OCI-LY1 (cell line): ENCODE measurements at regions not wholly inside any gene's neighbourhood (a gene's known extent, or its start where the extent isn't known, plus 50 kb on each side); places are given as distances from the start of the nearest gene placed in this dataset.

ENCODE experiments used
- H2AFZ ChIP-seq: fragments of 200-600 bp; sonication (generic), shearing (Covaris generic); 2 replicates; pipeline ENCODE4 v1.6.0; 2014; ENCODE audit warnings: antibody characterized with exemption, mild to moderate bottlenecking, low read length
- H3F3A ChIP-seq: fragments of 200-600 bp; sonication (generic), shearing (Covaris generic); 2 replicates; pipeline ENCODE4 v1.6.0; 2014; ENCODE audit warnings: mild to moderate bottlenecking, antibody characterized with exemption, low read length, moderate library complexity; ENCODE audit not compliant: insufficient read depth
- H3K27ac ChIP-seq: fragments of 200-600 bp; sonication (generic); 2 replicates; pipeline ENCODE4 v1.5.1; 2014; ENCODE audit warnings: low read length, mixed run types, mild to moderate bottlenecking, low read depth; ENCODE audit not compliant: poor library complexity, severe bottlenecking
- H3K27me3 ChIP-seq: fragments of 200-600 bp; sonication (generic); 2 replicates; pipeline ENCODE4 v1.6.0; 2014; ENCODE audit warnings: antibody characterized with exemption, mild to moderate bottlenecking, low read length, moderate library complexity; ENCODE audit not compliant: insufficient read depth
- H3K36me3 ChIP-seq: fragments of 200-600 bp; sonication (generic); 2 replicates; pipeline ENCODE4 v1.6.1; 2014; ENCODE audit warnings: mild to moderate bottlenecking, antibody characterized with exemption, low read length, moderate library complexity, mixed read lengths; ENCODE audit not compliant: insufficient read depth
- H3K4me1 ChIP-seq: fragments of 200-600 bp; sonication (generic); 2 replicates; pipeline ENCODE4 v1.5.1; 2014; ENCODE audit warnings: mild to moderate bottlenecking, low read length, moderate library complexity; ENCODE audit not compliant: insufficient read depth, severe bottlenecking
- H3K4me2 ChIP-seq: fragments of 200-600 bp; sonication (generic), shearing (Covaris generic); 2 replicates; pipeline ENCODE4 v1.6.1; 2014; ENCODE audit warnings: low read length
- H3K4me3 ChIP-seq: fragments of 200-600 bp; sonication (generic); 2 replicates; pipeline ENCODE4 v1.5.1; 2014; ENCODE audit warnings: low read length, low read depth, mild to moderate bottlenecking, mixed read lengths; ENCODE audit not compliant: poor library complexity, severe bottlenecking
- H3K79me2 ChIP-seq: fragments of 200-600 bp; shearing (Covaris generic); 2 replicates; pipeline ENCODE4 v1.6.1; 2016; ENCODE audit warnings: mixed run types, low read length, mixed read lengths; ENCODE audit not compliant: insufficient read depth
- H3K9ac ChIP-seq: fragments of 200-600 bp; sonication (generic), shearing (Covaris generic); 2 replicates; pipeline ENCODE4 v1.6.1; 2014; ENCODE audit warnings: mild to moderate bottlenecking, low read length, mixed read lengths
- H3K9me2 ChIP-seq: fragments of 200-600 bp; sonication (generic), shearing (Covaris generic); 2 replicates; pipeline ENCODE4 v1.6.1; 2014; ENCODE audit warnings: low read depth, mild to moderate bottlenecking, low read length, mixed read lengths
- H3K9me3 ChIP-seq: fragments of 200-600 bp; shearing (Covaris generic); 2 replicates; pipeline ENCODE4 v1.6.1; 2014; ENCODE audit warnings: low read length, mixed read lengths
- H4K20me1 ChIP-seq: fragments of 200-600 bp; sonication (generic), shearing (Covaris generic); 2 replicates; pipeline ENCODE4 v1.6.0; 2016; ENCODE audit warnings: mild to moderate bottlenecking, low read length; ENCODE audit not compliant: insufficient read depth
- CTCF ChIP-seq: fragments of 200-600 bp; sonication (generic), shearing (Covaris generic); IDR thresholded peaks from 2 replicates; pipeline ENCODE4 v1.5.1; 2017; ENCODE audit warnings: mild to moderate bottlenecking, antibody characterized with exemption, low read length, moderate library complexity, mixed read lengths
- EZH2 ChIP-seq: fragments of 200-600 bp; sonication (generic), shearing (Covaris generic); IDR thresholded peaks from 2 replicates; pipeline ENCODE4 v1.8.0; 2017; ENCODE audit warnings: borderline replicate concordance, mixed run types, mild to moderate bottlenecking, antibody characterized with exemption, low read length, moderate library complexity, mixed read lengths

GRCh38 chr7:86953653-86954336 lies 105.7 kb downstream of the ELAPOR2 start:
- H3K27me3 ChIP-seq, result no peaks in the 10 kb centered on the region
- no peak overlapping the region for H3K27ac ChIP-seq
- no peak overlapping the region for H3K9ac ChIP-seq

GRCh38 chr7:86953219-86953618 lies 106.2 kb downstream of the ELAPOR2 start:
- Histone ChIP-seq H3K36me3 (no peaks in the 10 kb centered on the region), H3K4me1 (peaks cover 23% of the 10 kb centered on the region), H4K20me1 (no peaks in the 10 kb centered on the region), H3K9me2 (no peaks in the 10 kb centered on the region), H3K4me3 (no peak overlapping the region), H3K9ac (no peak overlapping the region), H3K27me3 (no peaks in the 10 kb centered on the region), H3K27ac (no peak overlapping the region), H2AFZ (no peak overlapping the region), H3K9me3 (no peaks in the 10 kb centered on the region), H3K79me2 (no peaks in the 10 kb centered on the region), H3K4me2 (no peak overlapping the region), H3F3A (no peaks in the 10 kb centered on the region)
- TF ChIP-seq CTCF, result no peak
- TF ChIP-seq EZH2, result no peak

More at GRCh38 chr7:86953653-86954336, 105.7 kb downstream of the ELAPOR2 start:
- H3K4me1 ChIP-seq, result peaks cover 18% of the 10 kb centered on the region
- H3K4me2 ChIP-seq, result no peak overlapping the region
- no peaks in the 10 kb centered on the region for H3K79me2 ChIP-seq
- H3K36me3 ChIP-seq, result no peaks in the 10 kb centered on the region
- H3K4me3 ChIP-seq, result no peak overlapping the region
- H4K20me1 ChIP-seq, result no peaks in the 10 kb centered on the region
- H3F3A ChIP-seq, result no peaks in the 10 kb centered on the region
- no peaks in the 10 kb centered on the region for H3K9me3 ChIP-seq
- TF ChIP-seq EZH2 (no peak), CTCF (no peak)
- no peak overlapping the region for H2AFZ ChIP-seq
- no peaks in the 10 kb centered on the region for H3K9me2 ChIP-seq

- no peaks in the 10 kb centered on the region for H3K36me3 ChIP-seq
- H3F3A ChIP-seq, result no peaks in the 10 kb centered on the region
- no peaks in the 10 kb centered on the region for H4K20me1 ChIP-seq
- H3K9me2 ChIP-seq, result no peaks in the 10 kb centered on the region
- no peak overlapping the region for H3K4me3 ChIP-seq
- no peak overlapping the region for H3K27ac ChIP-seq
- H3K9ac ChIP-seq, result no peak overlapping the region
- H3K9me3 ChIP-seq, result no peaks in the 10 kb centered on the region
- no peak overlapping the region for H2AFZ ChIP-seq
- H3K4me2 ChIP-seq, result no peak overlapping the region
- peaks cover 23% of the 10 kb centered on the region for H3K4me1 ChIP-seq
- TF ChIP-seq EZH2, result no peak
- TF ChIP-seq CTCF, result no peak
- H3K27me3 ChIP-seq, result no peaks in the 10 kb centered on the region
- H3K79me2 ChIP-seq, result no peaks in the 10 kb centered on the region
Measured at GRCh38 chr7:86951895-86952294, 107.6 kb downstream of the ELAPOR2 start.
